H1 (cell line): ENCODE measurements at regions not wholly inside any gene's neighbourhood (a gene's known extent, or its start where the extent isn't known, plus 50 kb on each side); places are given as distances from the start of the nearest gene placed in this dataset.

Experiments
- CTCF ChIA-PET: fragments of 300-600 bp; sonication (Branson Sonifier 250); formaldehyde crosslinking; loops from one replicate; lab custom pipeline; 2021; ENCODE audit not compliant: partially characterized antibody; lab: Charles Lee
- POLR2A ChIA-PET: fragments of 300-600 bp; sonication (Branson Sonifier 250); formaldehyde crosslinking; loops from one replicate; lab custom pipeline; 2021; ENCODE audit warnings: inconsistent platforms; ENCODE audit not compliant: partially characterized antibody; lab: Charles Lee
- DNase-seq, 2 experiments: peaks; one replicate each; pipeline versions ENCODE4 v3.0.0 to v3.0.0-alpha.2; 2010 to 2022; ENCODE audit warnings: low spot score in 2 of 2, low read depth in 1 of 2, mixed read lengths in 1 of 2
- FAIRE-seq: peaks from 2 replicates; lab custom pipeline; 2011; peaks lifted over from hg19 to GRCh38; lab: Jason Lieb, UNC
- H2AFZ ChIP-seq: 2 replicates; pipeline ENCODE4 v1.8.1; 2012; ENCODE audit warnings: low read length, inconsistent platforms
- H2AK5ac ChIP-seq: 2 replicates; pipeline ENCODE4 v1.6.1; 2013; ENCODE audit warnings: low read depth, low read length
- H2BK120ac ChIP-seq: replicated peaks from 2 replicates; pipeline ENCODE3; 2013; ENCODE audit warnings: low read depth, low read length, inconsistent platforms
- H2BK12ac ChIP-seq: 2 replicates; pipeline ENCODE4 v1.6.1; 2013; ENCODE audit warnings: low read depth, low read length
- H2BK15ac ChIP-seq: 2 replicates; pipeline ENCODE4 v1.6.1; 2013; ENCODE audit warnings: low read length
- H2BK20ac ChIP-seq: 2 replicates; pipeline ENCODE4 v1.6.1; 2013; ENCODE audit warnings: low read length
- H2BK5ac ChIP-seq: 2 replicates; pipeline ENCODE4 v1.6.1; 2013; ENCODE audit warnings: low read depth, low read length
- H3K14ac ChIP-seq: 2 replicates; pipeline ENCODE4 v1.6.1; 2013; ENCODE audit warnings: inconsistent platforms; ENCODE audit not compliant: insufficient read length
- H3K18ac ChIP-seq: 2 replicates; pipeline ENCODE4 v1.6.1; 2013; ENCODE audit warnings: low read length; ENCODE audit errors: extremely low read depth
- H3K23ac ChIP-seq: 2 replicates; pipeline ENCODE4 v1.6.1; 2013; ENCODE audit warnings: inconsistent platforms; ENCODE audit not compliant: insufficient read length
- H3K23me2 ChIP-seq: 2 replicates; pipeline ENCODE4 v1.6.1; 2013; ENCODE audit warnings: low read depth, low read length
- H3K27ac ChIP-seq: 2 replicates; pipeline ENCODE4 v1.6.1; 2011; ENCODE audit warnings: low read depth, low read length, inconsistent platforms
- H3K27me3 ChIP-seq, 4 experiments: replicated peaks in 1 of 4; 1 replicate in 1 of 4; 2 replicates in 3 of 4; pipeline versions ENCODE4 v1.6.1 to v1.8.1; 2011 to 2013; ENCODE audit warnings: low read length in 3 of 4, mild to moderate bottlenecking in 3 of 4, inconsistent platforms in 2 of 4, mixed read lengths in 2 of 4, moderate library complexity in 1 of 4; ENCODE audit not compliant: control insufficient read depth in 3 of 4, insufficient read depth in 3 of 4; ENCODE audit errors: extremely low read depth in 1 of 4
- H3K36me3 ChIP-seq, 4 experiments: 2 replicates each; pipeline versions ENCODE4 v1.6.1 to v1.8.1; 2011 to 2013; ENCODE audit warnings: mild to moderate bottlenecking in 4 of 4, low read length in 3 of 4, moderate library complexity in 2 of 4, control low read depth in 1 of 4, inconsistent platforms in 1 of 4; ENCODE audit not compliant: insufficient read depth in 4 of 4, control insufficient read depth in 2 of 4
- H3K4ac ChIP-seq: replicated peaks from 2 replicates; pipeline ENCODE3; 2013; ENCODE audit warnings: low read length, low read depth, mixed read lengths, inconsistent platforms; ENCODE audit not compliant: insufficient read length
- H3K4me1 ChIP-seq, 4 experiments: replicated peaks in 1 of 4; 1 replicate in 1 of 4; 2 replicates in 3 of 4; pipeline versions ENCODE4 v1.6.1 to v1.8.1; 2011 to 2013; ENCODE audit warnings: low read length in 3 of 4, inconsistent platforms in 2 of 4, mixed read lengths in 1 of 4; ENCODE audit not compliant: insufficient read depth in 4 of 4, control insufficient read depth in 3 of 4
- H3K4me2 ChIP-seq, 2 experiments: 2 replicates each; pipeline versions ENCODE4 v1.6.1 to v1.8.1; 2011 to 2013; ENCODE audit warnings: low read depth in 2 of 2, low read length in 2 of 2, control low read depth in 1 of 2, inconsistent platforms in 1 of 2, mild to moderate bottlenecking in 1 of 2; ENCODE audit not compliant: insufficient read depth in 1 of 2
- H3K4me3 ChIP-seq, 4 experiments: fragments of 200-600, 300-600 bp in 1 of 4; sonication (generic), shearing (Covaris generic), sonication (Bioruptor Twin) in 1 of 4; 2 replicates each; pipeline versions ENCODE4 v1.5.1 to v1.8.1; 2011 to 2016; ENCODE audit warnings: low read length in 4 of 4, low read depth in 3 of 4, control low read depth in 2 of 4, inconsistent platforms in 2 of 4, mild to moderate bottlenecking in 2 of 4, mixed read lengths in 1 of 4, moderate library complexity in 1 of 4; ENCODE audit not compliant: insufficient read depth in 2 of 4; ENCODE audit errors: extremely low read depth in 1 of 4
- H3K56ac ChIP-seq: replicated peaks from 2 replicates; pipeline ENCODE3; 2013; ENCODE audit warnings: low read depth, mild to moderate bottlenecking, mixed read lengths, low read length, inconsistent platforms; ENCODE audit not compliant: insufficient read length
- H3K79me1 ChIP-seq: 2 replicates; pipeline ENCODE4 v1.6.1; 2013; ENCODE audit warnings: low read depth, low read length, control low read depth
- H3K79me2 ChIP-seq, 2 experiments: 2 replicates each; pipeline versions ENCODE4 v1.6.1 to v1.8.1; 2012 to 2013; ENCODE audit warnings: low read length in 2 of 2, mild to moderate bottlenecking in 2 of 2, inconsistent platforms in 1 of 2; ENCODE audit not compliant: insufficient read depth in 2 of 2, control insufficient read depth in 1 of 2
- H3K9ac ChIP-seq, 4 experiments: replicated peaks in 1 of 4; 1 replicate in 1 of 4; 2 replicates in 3 of 4; pipeline versions ENCODE4 v1.6.1 to v1.8.1; 2011 to 2013; ENCODE audit warnings: low read depth in 3 of 4, low read length in 3 of 4, control low read depth in 2 of 4, mild to moderate bottlenecking in 2 of 4, moderate library complexity in 2 of 4, inconsistent platforms in 1 of 4; ENCODE audit errors: extremely low read depth in 1 of 4
- H3K9me3 ChIP-seq, 2 experiments: 2 replicates each; pipeline versions ENCODE4 v1.6.1 to v1.8.1; 2012 to 2013; ENCODE audit warnings: mild to moderate bottlenecking in 2 of 2, moderate library complexity in 2 of 2, control low read depth in 1 of 2, inconsistent platforms in 1 of 2, low read depth in 1 of 2, low read length in 1 of 2, mixed read lengths in 1 of 2; ENCODE audit not compliant: insufficient read depth in 2 of 2
- H4K20me1 ChIP-seq, 2 experiments: replicated peaks in 1 of 2; 2 replicates each; pipeline versions ENCODE3 to v1.8.1; 2011 to 2013; ENCODE audit warnings: inconsistent platforms in 2 of 2, low read length in 2 of 2, mild to moderate bottlenecking in 1 of 2; ENCODE audit not compliant: insufficient read depth in 2 of 2, control insufficient read depth in 1 of 2
- H4K5ac ChIP-seq: 2 replicates; pipeline ENCODE4 v1.6.1; 2013; ENCODE audit warnings: low read length, low read depth, mixed read lengths, inconsistent platforms; ENCODE audit not compliant: insufficient read length
- H4K8ac ChIP-seq: 2 replicates; pipeline ENCODE4 v1.8.0; 2013; ENCODE audit warnings: mild to moderate bottlenecking, moderate library complexity, low read length, inconsistent platforms; ENCODE audit not compliant: insufficient read depth; ENCODE audit errors: extremely low read depth
- H4K91ac ChIP-seq: replicated peaks from 2 replicates; pipeline ENCODE3; 2013; ENCODE audit warnings: low read length, mixed read lengths, inconsistent platforms; ENCODE audit not compliant: insufficient read length
- CBX8 ChIP-seq: fragments of 300-800, 300-1000 bp; sonication (generic); IDR thresholded peaks from 2 replicates; pipeline ENCODE4 v1.7.1; 2016; ENCODE audit warnings: low read depth, low read length, borderline replicate concordance
- CREB1 ChIP-seq: IDR thresholded peaks from 2 replicates; pipeline ENCODE4 v1.6.1; 2012; ENCODE audit warnings: inconsistent platforms
- FOSL1 ChIP-seq: IDR thresholded peaks from 2 replicates; pipeline ENCODE4 v1.6.1; 2011; ENCODE audit warnings: mild to moderate bottlenecking, low read depth, low read length, moderate library complexity; ENCODE audit not compliant: insufficient read depth
- GTF2F1 ChIP-seq: IDR thresholded peaks from 2 replicates; pipeline ENCODE4 v1.6.1; 2012; ENCODE audit warnings: low read depth, low read length, improper control_type of control experiment, borderline replicate concordance
- KDM1A ChIP-seq: fragments of 200-600, 300-600 bp; sonication (generic); IDR thresholded peaks from 2 replicates; pipeline ENCODE4 v1.7.1; 2016; ENCODE audit warnings: mild to moderate bottlenecking, low read length, borderline replicate concordance
- POLR2A ChIP-seq, 2 experiments: IDR thresholded peaks; 1 replicate in 1 of 2; 2 replicates in 1 of 2; pipeline ENCODE4 v1.6.1; 2011; ENCODE audit warnings: low read depth in 2 of 2, low read length in 2 of 2, mild to moderate bottlenecking in 2 of 2; ENCODE audit errors: control extremely low read depth in 1 of 2
- TBP ChIP-seq: IDR thresholded peaks from 2 replicates; pipeline ENCODE4 v1.6.1; 2011; ENCODE audit warnings: low read depth, low read length, improper control_type of control experiment
- WGBS, 2 experiments: shearing (Covaris generic) in 1 of 2; methylation state at CpG; one replicate each; pipeline versions ENCODE4 v1.1.6 to v1.1.7; 2013 to 2015; ENCODE audit warnings: low lambda C conversion rate in 2 of 2, mixed read lengths in 2 of 2, inconsistent platforms in 1 of 2, low coverage in 1 of 2, missing lambda C conversion rate in 1 of 2; ENCODE audit not compliant: insufficient replicate concordance in 2 of 2, insufficient coverage in 1 of 2, insufficient read length in 1 of 2; ENCODE audit errors: extremely low coverage in 1 of 2, missing lambda C conversion rate in 1 of 2; 5-methylcytosine and 5-hydroxymethylcytosine counted together
- TF ChIP-seq, protein P1 (sequence below): IDR thresholded peaks from 2 replicates; pipeline ENCODE4 v1.6.1; 2012; ENCODE audit warnings: inconsistent platforms

DNA sequence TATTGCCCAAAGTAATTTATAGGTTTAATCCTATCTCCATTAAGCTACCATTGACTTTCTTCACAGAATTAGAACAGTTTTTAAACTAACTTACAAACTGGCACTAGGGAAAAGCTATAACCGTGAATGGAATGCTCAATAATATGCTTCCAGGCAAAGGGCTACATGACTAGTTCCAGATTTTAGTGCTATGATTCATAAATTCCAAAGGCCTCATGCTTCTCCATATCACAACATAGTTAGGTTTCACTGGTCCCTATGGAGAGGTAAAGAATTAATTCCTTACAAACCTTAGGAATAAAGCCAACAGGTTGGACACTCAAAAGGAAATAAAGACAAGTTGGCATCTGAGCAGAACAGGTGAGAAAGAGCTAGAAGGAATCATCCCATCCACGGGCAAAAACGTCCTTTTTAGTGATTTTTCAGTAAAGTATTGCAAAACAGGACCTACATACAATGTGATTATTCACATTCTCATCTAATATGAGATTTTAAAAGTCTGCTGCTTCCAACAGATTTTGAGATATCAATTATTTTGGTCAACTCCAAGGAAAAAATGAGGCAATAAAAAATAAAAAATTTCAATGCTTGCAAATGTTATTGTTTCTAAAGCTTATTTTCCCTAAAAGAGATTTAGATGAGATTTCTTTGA is 97.0 kb upstream of the TARS1 start:
- H3K23ac ChIP-seq, result no peak overlapping the region
- H3K18ac ChIP-seq, result no peak overlapping the region
- H2BK20ac ChIP-seq, result no peak overlapping the region
- no peaks in the 10 kb centered on the region for H3K9me3 ChIP-seq
- no peak overlapping the region for H3K14ac ChIP-seq
- DNase-seq (no peak), FAIRE-seq (no peak)
- H2BK15ac ChIP-seq, result no peak overlapping the region
- no peaks in the 10 kb centered on the region for H3K79me1 ChIP-seq
- H2AFZ ChIP-seq, result no peak overlapping the region
- no peaks in the 10 kb centered on the region for H3K36me3 ChIP-seq
- no peak overlapping the region for H3K27ac ChIP-seq
- H3K79me2 ChIP-seq, result no peaks in the 10 kb centered on the region
- POLR2A ChIA-PET, result no interaction called here
- no peak overlapping the region for H2AK5ac ChIP-seq
- H3K23me2 ChIP-seq, result no peaks in the 10 kb centered on the region
- no peak overlapping the region for H3K9ac ChIP-seq
- H2BK5ac ChIP-seq, result no peak overlapping the region
- no peak overlapping the region for H4K5ac ChIP-seq
- no peaks in the 10 kb centered on the region for H4K20me1 ChIP-seq
- H2BK12ac ChIP-seq, result no peak overlapping the region
- no peak overlapping the region for H3K56ac ChIP-seq
- H4K8ac ChIP-seq, result no peak overlapping the region
- no peak overlapping the region for H3K4me2 ChIP-seq
- no peak overlapping the region for H4K91ac ChIP-seq
- H3K4me3 ChIP-seq, result no peak overlapping the region
- TF ChIP-seq, protein P1, sequence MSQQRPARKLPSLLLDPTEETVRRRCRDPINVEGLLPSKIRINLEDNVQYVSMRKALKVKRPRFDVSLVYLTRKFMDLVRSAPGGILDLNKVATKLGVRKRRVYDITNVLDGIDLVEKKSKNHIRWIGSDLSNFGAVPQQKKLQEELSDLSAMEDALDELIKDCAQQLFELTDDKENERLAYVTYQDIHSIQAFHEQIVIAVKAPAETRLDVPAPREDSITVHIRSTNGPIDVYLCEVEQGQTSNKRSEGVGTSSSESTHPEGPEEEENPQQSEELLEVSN, result no peak
- no peak for TF ChIP-seq GTF2F1
- no peak for TF ChIP-seq POLR2A (IDR thresholded peaks at IDR 0.05; ENCODE audit: control extremely low read depth in 1 of 2, low read depth in 2 of 2, low read length in 2 of 2)
- TF ChIP-seq CREB1, result no peak
- no peak for TF ChIP-seq FOSL1
- no peak for TF ChIP-seq CBX8
- no peak for TF ChIP-seq TBP
- TF ChIP-seq KDM1A, result no peak
- peaks cover 0 to under 1% (median under 1%) of the 10 kb centered on the region in 4 experiments; a peak in 2 of 7 replicates for H3K4me1 ChIP-seq
- CTCF ChIA-PET, result interaction anchor here (0.6 to 1.1 kb wide), 2 partner anchors 23 to 36 kb away, joined by 3 to 4 read pairs; no protein-coding TSS in a partner anchor
- H3K4ac ChIP-seq, result no peak overlapping the region
- WGBS, 2 experiments, result 95% methylated on average over 3 of the region's 3 CpGs; no CpG with 5 or more reads in 1 of the 2 experiments
- no peaks in the 10 kb centered on the region for H3K27me3 ChIP-seq
- H2BK120ac ChIP-seq, result no peak overlapping the region
